GM23248 (cell line): ENCODE measurements at regions not wholly inside any gene's neighbourhood (a gene's known extent, or its start where the extent isn't known, plus 50 kb on each side); places are given as distances from the start of the nearest gene placed in this dataset.

Experiments
- EZH2 ChIP-seq: fragments of 200-600 bp; sonication (generic); IDR thresholded peaks from 2 replicates; pipeline ENCODE4 v1.6.1; 2018; ENCODE audit warnings: antibody characterized with exemption, mild to moderate bottlenecking; ENCODE audit not compliant: insufficient read depth, poor library complexity, severe bottlenecking
- EZH2phosphoT487 ChIP-seq: fragments of 200-600 bp; sonication (generic); IDR thresholded peaks from 2 replicates; pipeline ENCODE4 v1.6.1; 2018; ENCODE audit warnings: antibody characterized with exemption, moderate library complexity, mild to moderate bottlenecking, low read depth; ENCODE audit not compliant: insufficient read depth

GRCh38 chr12:105864316-105864715 is 274.4 kb downstream of the NUAK1 start:
- TF ChIP-seq EZH2: no peak
- no peak for TF ChIP-seq EZH2phosphoT487
